Liver (tissue), 8 donors: ENCODE measurements at regions not wholly inside any gene's neighbourhood (a gene's known extent, or its start where the extent isn't known, plus 50 kb on each side); places are given as distances from the start of the nearest gene placed in this dataset.
"Not testable (repeated sequence)": the region's sequence is repeated elsewhere in the genome, so short reads cannot be mapped to it uniquely, and the experiment has no call there.

ENCODE experiments used
- DNase-seq: peaks from one replicate; pipeline ENCODE4 v3.0.0-alpha.2; 2017; ENCODE audit warnings: low spot score
- H3K27ac ChIP-seq, 2 donors: one replicate each; pipeline ENCODE4 v1.7.0; 2013; ENCODE audit warnings: inconsistent platforms in 2 of 2, low read length in 2 of 2, control low read depth in 1 of 2, low read depth in 1 of 2, mild to moderate bottlenecking in 1 of 2
- H3K27me3 ChIP-seq, 4 donors: one replicate each; pipeline versions ENCODE4 v1.6.1 to v1.7.0; 2013; ENCODE audit warnings: low read length in 3 of 4, inconsistent platforms in 1 of 4, mild to moderate bottlenecking in 1 of 4, moderate library complexity in 1 of 4; ENCODE audit not compliant: control insufficient read depth in 4 of 4, insufficient read depth in 4 of 4
- H3K36me3 ChIP-seq, 4 donors: one replicate each; pipeline versions ENCODE4 v1.6.1 to v1.7.0; 2013; ENCODE audit warnings: low read length in 3 of 4, mild to moderate bottlenecking in 3 of 4, low read depth in 1 of 4, moderate library complexity in 1 of 4; ENCODE audit not compliant: control insufficient read depth in 4 of 4, insufficient read depth in 3 of 4
- H3K4me1 ChIP-seq, 4 donors: one replicate each; pipeline versions ENCODE4 v1.6.1 to v1.7.0; 2013; ENCODE audit warnings: low read length in 3 of 4, mild to moderate bottlenecking in 3 of 4, moderate library complexity in 1 of 4; ENCODE audit not compliant: control insufficient read depth in 4 of 4, insufficient read depth in 4 of 4
- H3K4me3 ChIP-seq, 3 donors: one replicate each; pipeline versions ENCODE4 v1.6.1 to v1.7.0; 2013; ENCODE audit warnings: low read length in 3 of 3, control low read depth in 1 of 3, low read depth in 1 of 3, mild to moderate bottlenecking in 1 of 3
- H3K9ac ChIP-seq, 2 donors: one replicate each; pipeline ENCODE4 v1.7.0; 2013; ENCODE audit warnings: low read length in 2 of 2, mild to moderate bottlenecking in 2 of 2, moderate library complexity in 2 of 2, control low read depth in 1 of 2, low read depth in 1 of 2
- H3K9me3 ChIP-seq, 4 donors: one replicate each; pipeline versions ENCODE4 v1.6.1 to v1.7.0; 2013; ENCODE audit warnings: low read length in 3 of 4; ENCODE audit not compliant: control insufficient read depth in 4 of 4
- FOXA1 ChIP-seq: IDR thresholded peaks from 2 replicates; pipeline ENCODE4 v1.6.1; 2016; ENCODE audit warnings: antibody characterized with exemption
- FOXA2 ChIP-seq: IDR thresholded peaks from 2 replicates; pipeline ENCODE4 v1.6.1; 2016; ENCODE audit warnings: antibody characterized with exemption
- GABPA ChIP-seq, 2 donors: IDR thresholded peaks in 1 of 2; conservative IDR thresholded peaks in 1 of 2; 2 replicates each; pipeline ENCODE4 v1.6.1; 2016; ENCODE audit warnings: antibody characterized with exemption in 2 of 2, mild to moderate bottlenecking in 1 of 2, moderate library complexity in 1 of 2
- HNF4A ChIP-seq, 2 donors: conservative IDR thresholded peaks; 2 replicates each; pipeline ENCODE4 v1.6.1; 2016; ENCODE audit warnings: antibody characterized with exemption in 2 of 2, mild to moderate bottlenecking in 2 of 2
- HNF4G ChIP-seq: IDR thresholded peaks from 2 replicates; pipeline ENCODE4 v1.6.1; 2016; ENCODE audit warnings: antibody characterized with exemption
- JUND ChIP-seq, 2 donors: IDR thresholded peaks; 2 replicates each; pipeline ENCODE4 v1.6.1; 2016; ENCODE audit warnings: antibody characterized with exemption in 2 of 2
- NR2F2 ChIP-seq: IDR thresholded peaks from 2 replicates; pipeline ENCODE4 v1.6.1; 2016; ENCODE audit warnings: antibody characterized with exemption
- RAD21 ChIP-seq, 2 donors: IDR thresholded peaks; 2 replicates each; pipeline ENCODE4 v1.6.1; 2016; ENCODE audit warnings: antibody characterized with exemption in 2 of 2, mild to moderate bottlenecking in 2 of 2
- RXRA ChIP-seq, 2 donors: IDR thresholded peaks; 2 replicates each; pipeline ENCODE4 v1.6.1; 2017 to 2018; ENCODE audit warnings: antibody characterized with exemption in 2 of 2, mild to moderate bottlenecking in 1 of 2
- SP1 ChIP-seq: IDR thresholded peaks from 2 replicates; pipeline ENCODE4 v1.6.1; 2018; ENCODE audit warnings: antibody characterized with exemption, mild to moderate bottlenecking
- TAF1 ChIP-seq: conservative IDR thresholded peaks from 2 replicates; pipeline ENCODE4 v1.6.1; 2016; ENCODE audit warnings: antibody characterized with exemption, mild to moderate bottlenecking
- WGBS: extraction: QIAGEN DNeasy Blood & Tissue Kit; methylation state at CpG from one replicate; pipeline ENCODE4 v1.1.7; 2013; 5-methylcytosine and 5-hydroxymethylcytosine counted together
- TF ChIP-seq, protein P1 (sequence below): IDR thresholded peaks from 2 replicates; pipeline ENCODE4 v1.6.1; 2016; ENCODE audit warnings: antibody characterized with exemption
- TF ChIP-seq, protein P2 (sequence below): IDR thresholded peaks from 2 replicates; pipeline ENCODE4 v1.6.1; 2016; ENCODE audit warnings: antibody characterized with exemption
- TF ChIP-seq, protein P3 (sequence below): IDR thresholded peaks from 2 replicates; pipeline ENCODE4 v1.6.1; 2016; ENCODE audit warnings: antibody characterized with exemption
- TF ChIP-seq, protein P4 (sequence below): fragments of 150-350 bp; IDR thresholded peaks from 2 replicates; pipeline ENCODE4 v1.5.1; 2017; ENCODE audit warnings: improper control_type of control experiment, low read depth, low read length; ENCODE audit not compliant: missing input control
- TF ChIP-seq, protein P5 (sequence below): IDR thresholded peaks from 2 replicates; pipeline ENCODE4 v1.6.1; 2016; ENCODE audit warnings: antibody characterized with exemption, mild to moderate bottlenecking
- donor health status: healthy.
- donor health status: healthy.
- donor health status: healthy.
- donor health status: healthy.
- donor health status: healthy.

DNA sequence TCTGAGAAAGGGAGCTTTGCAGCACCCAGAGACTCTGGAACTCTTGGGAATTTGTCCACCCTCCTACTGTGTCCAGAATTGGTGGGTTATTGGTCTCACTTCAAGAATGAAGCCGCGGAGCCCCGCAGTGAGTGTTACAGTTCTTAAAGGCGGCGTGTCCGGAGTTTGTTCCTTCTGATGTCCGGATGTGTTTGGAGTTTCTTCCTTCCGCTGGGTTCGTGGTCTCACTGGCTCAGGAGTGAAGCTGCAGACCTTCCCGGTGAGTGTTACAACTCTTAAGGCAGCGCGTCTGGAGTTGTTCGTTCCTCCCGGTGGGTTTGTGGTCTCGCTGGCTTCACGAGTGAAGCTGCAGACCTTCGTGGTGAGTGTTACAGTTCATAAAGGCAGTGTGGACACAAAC is 824.7 kb downstream of the LRRTM4 start:
- H3K9me3 ChIP-seq, H3K27ac ChIP-seq, H3K9ac ChIP-seq, H3K36me3 ChIP-seq, H3K27me3 ChIP-seq, H3K4me3 ChIP-seq, H3K4me1 ChIP-seq, DNase-seq: not testable (repeated sequence)
- 92% methylated on average over 17 of the region's 17 CpGs for WGBS

DNA sequence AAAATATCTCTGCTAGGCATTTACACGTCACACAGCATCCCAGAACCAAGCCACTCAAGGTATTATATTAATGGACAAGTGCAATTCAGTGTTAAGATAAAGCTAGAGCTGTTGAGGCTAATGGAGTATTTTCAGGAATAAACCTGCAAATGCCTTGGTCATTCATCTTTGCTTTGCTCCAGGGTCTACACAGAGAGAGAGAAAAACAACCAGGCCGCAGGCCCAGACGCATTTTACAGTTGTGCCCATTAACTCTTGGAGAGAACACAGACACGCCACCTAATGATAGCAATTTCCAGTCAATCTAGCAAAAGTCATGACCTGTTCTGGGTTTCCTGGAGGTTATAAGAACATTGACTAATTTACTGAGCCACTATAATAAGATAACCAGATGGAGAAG is 829.3 kb downstream of the LRRTM4 start:
- 70% methylated on average over 4 of the region's 4 CpGs for WGBS
- H3K27ac ChIP-seq: no peak overlapping the region
- DNase-seq: no peak
- H3K36me3 ChIP-seq: no peaks in the 10 kb centered on the region
- no peaks in the 10 kb centered on the region for H3K4me1 ChIP-seq
- no peak overlapping the region for H3K4me3 ChIP-seq
- TF ChIP-seq FOXA2 (no peak), FOXA1 (no peak), NR2F2 (no peak), RXRA (IDR thresholded peaks at IDR 0.05) (no peak), HNF4A (conservative IDR thresholded peaks at IDR 0.05) (no peak), GABPA (IDR thresholded peaks at IDR 0.05 in 1 of 2, conservative IDR thresholded peaks at IDR 0.05 in 1 of 2) (no peak), TAF1 (no peak), JUND (IDR thresholded peaks at IDR 0.05) (no peak), SP1 (no peak), HNF4G (no peak), RAD21 (IDR thresholded peaks at IDR 0.05) (no peak)
- TF ChIP-seq, protein P1, sequence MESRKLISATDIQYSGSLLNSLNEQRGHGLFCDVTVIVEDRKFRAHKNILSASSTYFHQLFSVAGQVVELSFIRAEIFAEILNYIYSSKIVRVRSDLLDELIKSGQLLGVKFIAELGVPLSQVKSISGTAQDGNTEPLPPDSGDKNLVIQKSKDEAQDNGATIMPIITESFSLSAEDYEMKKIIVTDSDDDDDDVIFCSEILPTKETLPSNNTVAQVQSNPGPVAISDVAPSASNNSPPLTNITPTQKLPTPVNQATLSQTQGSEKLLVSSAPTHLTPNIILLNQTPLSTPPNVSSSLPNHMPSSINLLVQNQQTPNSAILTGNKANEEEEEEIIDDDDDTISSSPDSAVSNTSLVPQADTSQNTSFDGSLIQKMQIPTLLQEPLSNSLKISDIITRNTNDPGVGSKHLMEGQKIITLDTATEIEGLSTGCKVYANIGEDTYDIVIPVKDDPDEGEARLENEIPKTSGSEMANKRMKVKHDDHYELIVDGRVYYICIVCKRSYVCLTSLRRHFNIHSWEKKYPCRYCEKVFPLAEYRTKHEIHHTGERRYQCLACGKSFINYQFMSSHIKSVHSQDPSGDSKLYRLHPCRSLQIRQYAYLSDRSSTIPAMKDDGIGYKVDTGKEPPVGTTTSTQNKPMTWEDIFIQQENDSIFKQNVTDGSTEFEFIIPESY: no peak
- TF ChIP-seq, protein P2, sequence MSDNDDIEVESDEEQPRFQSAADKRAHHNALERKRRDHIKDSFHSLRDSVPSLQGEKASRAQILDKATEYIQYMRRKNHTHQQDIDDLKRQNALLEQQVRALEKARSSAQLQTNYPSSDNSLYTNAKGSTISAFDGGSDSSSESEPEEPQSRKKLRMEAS: no peak
- TF ChIP-seq, protein P3, sequence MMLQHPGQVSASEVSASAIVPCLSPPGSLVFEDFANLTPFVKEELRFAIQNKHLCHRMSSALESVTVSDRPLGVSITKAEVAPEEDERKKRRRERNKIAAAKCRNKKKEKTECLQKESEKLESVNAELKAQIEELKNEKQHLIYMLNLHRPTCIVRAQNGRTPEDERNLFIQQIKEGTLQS: no peak
- TF ChIP-seq, protein P4, sequence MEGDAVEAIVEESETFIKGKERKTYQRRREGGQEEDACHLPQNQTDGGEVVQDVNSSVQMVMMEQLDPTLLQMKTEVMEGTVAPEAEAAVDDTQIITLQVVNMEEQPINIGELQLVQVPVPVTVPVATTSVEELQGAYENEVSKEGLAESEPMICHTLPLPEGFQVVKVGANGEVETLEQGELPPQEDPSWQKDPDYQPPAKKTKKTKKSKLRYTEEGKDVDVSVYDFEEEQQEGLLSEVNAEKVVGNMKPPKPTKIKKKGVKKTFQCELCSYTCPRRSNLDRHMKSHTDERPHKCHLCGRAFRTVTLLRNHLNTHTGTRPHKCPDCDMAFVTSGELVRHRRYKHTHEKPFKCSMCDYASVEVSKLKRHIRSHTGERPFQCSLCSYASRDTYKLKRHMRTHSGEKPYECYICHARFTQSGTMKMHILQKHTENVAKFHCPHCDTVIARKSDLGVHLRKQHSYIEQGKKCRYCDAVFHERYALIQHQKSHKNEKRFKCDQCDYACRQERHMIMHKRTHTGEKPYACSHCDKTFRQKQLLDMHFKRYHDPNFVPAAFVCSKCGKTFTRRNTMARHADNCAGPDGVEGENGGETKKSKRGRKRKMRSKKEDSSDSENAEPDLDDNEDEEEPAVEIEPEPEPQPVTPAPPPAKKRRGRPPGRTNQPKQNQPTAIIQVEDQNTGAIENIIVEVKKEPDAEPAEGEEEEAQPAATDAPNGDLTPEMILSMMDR: no peak
- TF ChIP-seq, protein P5, sequence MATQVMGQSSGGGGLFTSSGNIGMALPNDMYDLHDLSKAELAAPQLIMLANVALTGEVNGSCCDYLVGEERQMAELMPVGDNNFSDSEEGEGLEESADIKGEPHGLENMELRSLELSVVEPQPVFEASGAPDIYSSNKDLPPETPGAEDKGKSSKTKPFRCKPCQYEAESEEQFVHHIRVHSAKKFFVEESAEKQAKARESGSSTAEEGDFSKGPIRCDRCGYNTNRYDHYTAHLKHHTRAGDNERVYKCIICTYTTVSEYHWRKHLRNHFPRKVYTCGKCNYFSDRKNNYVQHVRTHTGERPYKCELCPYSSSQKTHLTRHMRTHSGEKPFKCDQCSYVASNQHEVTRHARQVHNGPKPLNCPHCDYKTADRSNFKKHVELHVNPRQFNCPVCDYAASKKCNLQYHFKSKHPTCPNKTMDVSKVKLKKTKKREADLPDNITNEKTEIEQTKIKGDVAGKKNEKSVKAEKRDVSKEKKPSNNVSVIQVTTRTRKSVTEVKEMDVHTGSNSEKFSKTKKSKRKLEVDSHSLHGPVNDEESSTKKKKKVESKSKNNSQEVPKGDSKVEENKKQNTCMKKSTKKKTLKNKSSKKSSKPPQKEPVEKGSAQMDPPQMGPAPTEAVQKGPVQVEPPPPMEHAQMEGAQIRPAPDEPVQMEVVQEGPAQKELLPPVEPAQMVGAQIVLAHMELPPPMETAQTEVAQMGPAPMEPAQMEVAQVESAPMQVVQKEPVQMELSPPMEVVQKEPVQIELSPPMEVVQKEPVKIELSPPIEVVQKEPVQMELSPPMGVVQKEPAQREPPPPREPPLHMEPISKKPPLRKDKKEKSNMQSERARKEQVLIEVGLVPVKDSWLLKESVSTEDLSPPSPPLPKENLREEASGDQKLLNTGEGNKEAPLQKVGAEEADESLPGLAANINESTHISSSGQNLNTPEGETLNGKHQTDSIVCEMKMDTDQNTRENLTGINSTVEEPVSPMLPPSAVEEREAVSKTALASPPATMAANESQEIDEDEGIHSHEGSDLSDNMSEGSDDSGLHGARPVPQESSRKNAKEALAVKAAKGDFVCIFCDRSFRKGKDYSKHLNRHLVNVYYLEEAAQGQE: no peak
- H3K9me3 ChIP-seq: peaks cover 0 to 4% (median 0%) of the 10 kb centered on the region in 4 donors
- H3K27me3 ChIP-seq: no peaks in the 10 kb centered on the region
- no peak overlapping the region for H3K9ac ChIP-seq
